HL-60 (cell line): ENCODE measurements at regions not wholly inside any gene's neighbourhood (a gene's known extent, or its start where the extent isn't known, plus 50 kb on each side); places are given as distances from the start of the nearest gene placed in this dataset.

Experiments
- DNase-seq, 2 experiments: peaks; one replicate each; pipeline ENCODE4 v3.0.0-alpha.2; 2010 to 2020; ENCODE audit warnings: low read depth in 1 of 2, low spot score in 1 of 2
- H3K27ac ChIP-seq: fragments of 250-450 bp; sonication (Bioruptor Pico); replicated peaks from 2 replicates; pipeline ENCODE4 v1.5.1; 2020; ENCODE audit warnings: mild to moderate bottlenecking, moderate library complexity
- H3K27me3 ChIP-seq: fragments of 250-450 bp; sonication (Bioruptor Pico); 2 replicates; pipeline ENCODE4 v1.5.1; 2021; ENCODE audit warnings: mild to moderate bottlenecking, moderate library complexity; ENCODE audit not compliant: insufficient read depth, poor library complexity, severe bottlenecking
- H3K4me3 ChIP-seq: replicated peaks from 2 replicates; pipeline ENCODE4 v1.5.1; 2011; ENCODE audit warnings: mild to moderate bottlenecking, control low read depth, low read length; ENCODE audit not compliant: insufficient read depth
- GABPA ChIP-seq: IDR thresholded peaks from 2 replicates; pipeline ENCODE4 v1.6.1; 2012; ENCODE audit warnings: low read depth
- POLR2AphosphoS5 ChIP-seq: IDR thresholded peaks from 2 replicates; pipeline ENCODE4 v1.6.1; 2012; ENCODE audit warnings: low read depth
- SPI1 ChIP-seq: IDR thresholded peaks from 2 replicates; pipeline ENCODE4 v1.6.1; 2012; ENCODE audit warnings: low read depth, mild to moderate bottlenecking, borderline replicate concordance
- TF ChIP-seq, protein P1 (sequence below): IDR thresholded peaks from one replicate; pipeline ENCODE4 v1.5.1; 2011; ENCODE audit warnings: low read length, control low read depth, inconsistent platforms; ENCODE audit not compliant: insufficient read depth
- TF ChIP-seq, protein P2 (sequence below): IDR thresholded peaks from 2 replicates; pipeline ENCODE4 v1.6.1; 2012; ENCODE audit warnings: low read depth; ENCODE audit not compliant: insufficient replicate concordance

DNA sequence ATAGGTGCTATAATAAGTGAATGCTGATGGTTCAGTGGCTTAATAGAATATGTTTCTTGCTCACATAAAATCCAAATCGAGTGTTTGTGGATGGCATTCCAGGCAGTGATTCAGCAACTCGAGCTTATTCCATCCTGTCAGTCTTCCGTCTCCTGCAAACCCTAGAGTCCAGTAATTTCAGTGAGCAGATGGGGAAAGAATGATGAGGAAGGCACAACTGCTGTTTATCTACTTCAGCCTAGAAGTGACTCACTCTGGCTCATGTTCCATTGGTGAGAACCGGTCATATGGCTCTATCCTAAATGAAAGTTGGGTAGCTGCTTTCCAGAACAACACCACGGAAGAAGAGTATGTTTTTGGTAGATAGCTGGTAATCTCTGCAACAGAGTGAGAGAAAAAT, 421.8 kb upstream of the PDE3A start:
- H3K4me3 ChIP-seq = no peak overlapping the region
- no peak for DNase-seq
- H3K27ac ChIP-seq = no peak overlapping the region

DNA sequence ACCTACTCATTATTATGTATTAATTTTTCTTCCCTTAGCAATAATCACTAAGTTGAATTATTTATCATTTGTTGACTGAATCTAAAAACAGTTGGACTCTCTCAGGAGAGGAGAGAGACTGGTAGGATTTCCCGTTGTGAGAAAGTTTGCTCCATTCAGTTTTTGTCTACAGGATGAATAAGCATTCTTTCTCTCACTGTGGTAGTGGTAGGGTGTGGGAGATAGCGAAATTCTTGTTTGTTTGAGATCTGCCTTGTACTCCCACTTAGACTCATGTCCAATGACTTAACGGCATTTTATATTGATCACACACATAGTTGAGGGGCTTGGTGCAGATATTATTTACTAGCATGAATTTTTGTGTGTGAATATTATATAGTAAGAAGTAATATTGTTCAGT, 421.0 kb upstream of the PDE3A start:
- Histone ChIP-seq H3K4me3 (no peak overlapping the region), H3K27me3 (peaks cover 2% of the 10 kb centered on the region), H3K27ac (no peak overlapping the region)
- no peak for TF ChIP-seq GABPA
- TF ChIP-seq, protein P1, sequence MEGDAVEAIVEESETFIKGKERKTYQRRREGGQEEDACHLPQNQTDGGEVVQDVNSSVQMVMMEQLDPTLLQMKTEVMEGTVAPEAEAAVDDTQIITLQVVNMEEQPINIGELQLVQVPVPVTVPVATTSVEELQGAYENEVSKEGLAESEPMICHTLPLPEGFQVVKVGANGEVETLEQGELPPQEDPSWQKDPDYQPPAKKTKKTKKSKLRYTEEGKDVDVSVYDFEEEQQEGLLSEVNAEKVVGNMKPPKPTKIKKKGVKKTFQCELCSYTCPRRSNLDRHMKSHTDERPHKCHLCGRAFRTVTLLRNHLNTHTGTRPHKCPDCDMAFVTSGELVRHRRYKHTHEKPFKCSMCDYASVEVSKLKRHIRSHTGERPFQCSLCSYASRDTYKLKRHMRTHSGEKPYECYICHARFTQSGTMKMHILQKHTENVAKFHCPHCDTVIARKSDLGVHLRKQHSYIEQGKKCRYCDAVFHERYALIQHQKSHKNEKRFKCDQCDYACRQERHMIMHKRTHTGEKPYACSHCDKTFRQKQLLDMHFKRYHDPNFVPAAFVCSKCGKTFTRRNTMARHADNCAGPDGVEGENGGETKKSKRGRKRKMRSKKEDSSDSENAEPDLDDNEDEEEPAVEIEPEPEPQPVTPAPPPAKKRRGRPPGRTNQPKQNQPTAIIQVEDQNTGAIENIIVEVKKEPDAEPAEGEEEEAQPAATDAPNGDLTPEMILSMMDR = no peak
- TF ChIP-seq POLR2AphosphoS5 = no peak
- no peak for TF ChIP-seq SPI1
- no peak for DNase-seq

More for the DNA sequence above, 421.8 kb upstream of the PDE3A start:
- TF ChIP-seq, protein P1 = no peak
- TF ChIP-seq, protein P2, sequence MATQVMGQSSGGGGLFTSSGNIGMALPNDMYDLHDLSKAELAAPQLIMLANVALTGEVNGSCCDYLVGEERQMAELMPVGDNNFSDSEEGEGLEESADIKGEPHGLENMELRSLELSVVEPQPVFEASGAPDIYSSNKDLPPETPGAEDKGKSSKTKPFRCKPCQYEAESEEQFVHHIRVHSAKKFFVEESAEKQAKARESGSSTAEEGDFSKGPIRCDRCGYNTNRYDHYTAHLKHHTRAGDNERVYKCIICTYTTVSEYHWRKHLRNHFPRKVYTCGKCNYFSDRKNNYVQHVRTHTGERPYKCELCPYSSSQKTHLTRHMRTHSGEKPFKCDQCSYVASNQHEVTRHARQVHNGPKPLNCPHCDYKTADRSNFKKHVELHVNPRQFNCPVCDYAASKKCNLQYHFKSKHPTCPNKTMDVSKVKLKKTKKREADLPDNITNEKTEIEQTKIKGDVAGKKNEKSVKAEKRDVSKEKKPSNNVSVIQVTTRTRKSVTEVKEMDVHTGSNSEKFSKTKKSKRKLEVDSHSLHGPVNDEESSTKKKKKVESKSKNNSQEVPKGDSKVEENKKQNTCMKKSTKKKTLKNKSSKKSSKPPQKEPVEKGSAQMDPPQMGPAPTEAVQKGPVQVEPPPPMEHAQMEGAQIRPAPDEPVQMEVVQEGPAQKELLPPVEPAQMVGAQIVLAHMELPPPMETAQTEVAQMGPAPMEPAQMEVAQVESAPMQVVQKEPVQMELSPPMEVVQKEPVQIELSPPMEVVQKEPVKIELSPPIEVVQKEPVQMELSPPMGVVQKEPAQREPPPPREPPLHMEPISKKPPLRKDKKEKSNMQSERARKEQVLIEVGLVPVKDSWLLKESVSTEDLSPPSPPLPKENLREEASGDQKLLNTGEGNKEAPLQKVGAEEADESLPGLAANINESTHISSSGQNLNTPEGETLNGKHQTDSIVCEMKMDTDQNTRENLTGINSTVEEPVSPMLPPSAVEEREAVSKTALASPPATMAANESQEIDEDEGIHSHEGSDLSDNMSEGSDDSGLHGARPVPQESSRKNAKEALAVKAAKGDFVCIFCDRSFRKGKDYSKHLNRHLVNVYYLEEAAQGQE = no peak
- TF ChIP-seq POLR2AphosphoS5 (no peak), SPI1 (no peak), GABPA (no peak)
- H3K27me3 ChIP-seq = no peaks in the 10 kb centered on the region

DNA sequence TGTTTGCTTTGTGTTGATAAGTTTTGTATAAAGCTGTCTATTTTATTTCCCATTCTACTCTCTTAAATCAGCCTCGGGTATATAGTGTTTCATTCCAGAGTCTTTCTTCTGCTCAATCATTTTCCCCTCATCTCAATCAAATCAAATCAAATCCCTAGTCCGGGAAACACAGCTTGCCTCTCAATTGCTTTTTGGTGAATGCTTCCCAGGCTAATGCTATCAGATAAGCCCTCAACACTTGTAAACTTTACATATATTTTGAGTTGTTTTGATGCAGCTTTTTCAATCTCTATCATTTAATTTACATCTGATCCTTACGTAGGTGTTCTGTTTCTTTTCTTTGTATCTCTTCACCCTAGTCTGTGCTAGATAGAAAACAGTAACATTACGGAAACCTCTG, 416.7 kb upstream of the PDE3A start:
- Histone ChIP-seq H3K4me3 (no peak overlapping the region), H3K27ac (no peak overlapping the region), H3K27me3 (peaks cover 2% of the 10 kb centered on the region)
- TF ChIP-seq SPI1 (no peak), POLR2AphosphoS5 (no peak), GABPA (no peak)
- TF ChIP-seq, protein P1 = no peak
- TF ChIP-seq, protein P2 = no peak
- DNase-seq = no peak

DNA sequence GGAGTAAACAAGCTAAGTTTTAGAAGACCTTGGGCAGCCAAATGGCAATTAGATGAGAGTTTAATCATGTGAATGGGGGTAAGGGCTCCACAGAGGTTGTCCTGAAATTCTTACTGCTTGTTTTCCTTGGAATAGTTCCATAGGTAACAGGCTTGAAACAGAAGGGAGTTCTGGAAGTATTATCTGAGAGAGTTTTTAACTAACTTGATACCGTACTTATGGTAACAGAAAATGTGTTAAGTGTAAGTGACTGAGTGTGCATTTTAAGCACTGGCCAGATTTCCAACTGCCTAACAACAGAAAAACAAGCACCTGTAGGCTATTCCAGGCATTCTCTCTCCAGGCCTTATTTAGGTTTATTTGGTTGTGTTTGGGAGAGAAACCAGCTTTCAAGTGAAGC, 414.6 kb upstream of the PDE3A start:
- Histone ChIP-seq H3K4me3 (no peak overlapping the region), H3K27me3 (peaks cover 2% of the 10 kb centered on the region), H3K27ac (no peak overlapping the region)
- TF ChIP-seq SPI1 (no peak), POLR2AphosphoS5 (no peak), GABPA (no peak)
- TF ChIP-seq, protein P1 = no peak
- TF ChIP-seq, protein P2 = no peak
- no peak for DNase-seq
